ENCODE measurements at regions not wholly inside any gene's neighbourhood (a gene's known extent, or its start where the extent isn't known, plus 50 kb on each side); places are given as distances from the start of the nearest gene placed in this dataset.

GRCh38 chr3:70539908-70540307 is 227.5 kb upstream of the MDFIC2 start:
- no peak for TF ChIP-seq POLR2AphosphoS5 (IDR thresholded peaks at IDR 0.05; ENCODE audit: low read depth, low read length)
- TF ChIP-seq SRF (IDR thresholded peaks at IDR 0.05; ENCODE audit: low read depth) = no peak
- TF ChIP-seq CTCF (IDR thresholded peaks at IDR 0.05 in 2 of 3, conservative IDR thresholded peaks at IDR 0.05 in 1 of 3; ENCODE audit: borderline replicate concordance in 1 of 3, insufficient read depth in 1 of 3, low read depth in 2 of 3, low read length in 2 of 3) = peak in 2 of 3 experiments; percentile 28 to 42; a peak in 3 of 6 replicates
- TF ChIP-seq EZH2phosphoT487 (IDR thresholded peaks at IDR 0.05; ENCODE audit: borderline replicate concordance) = no peak
- TF ChIP-seq EZH2 (IDR thresholded peaks at IDR 0.05) = no peak
- TF ChIP-seq MAX (IDR thresholded peaks at IDR 0.05) = no peak
- no peak for TF ChIP-seq POLR2A (IDR thresholded peaks at IDR 0.05; ENCODE audit: borderline replicate concordance, extremely low read depth, insufficient read depth, insufficient read length)
- no peak for TF ChIP-seq SP1 (IDR thresholded peaks at IDR 0.05; ENCODE audit: low read depth)
- TF ChIP-seq ZNF274 (IDR thresholded peaks at IDR 0.05; ENCODE audit: low read depth, low read length) = no peak
- TF ChIP-seq YY1 (IDR thresholded peaks at IDR 0.05; ENCODE audit: extremely low read depth, insufficient replicate concordance, low read depth, low read length) = no peak
- TF ChIP-seq ZFX (IDR thresholded peaks at IDR 0.05) = no peak
- TF ChIP-seq SIN3A (IDR thresholded peaks at IDR 0.05; ENCODE audit: low read depth) = no peak
- peak; percentile 13; the same call in 1 of the 2 replicates for TF ChIP-seq RAD21 (IDR thresholded peaks at IDR 0.05; ENCODE audit: low read depth)
